HFFc6 (cell line): ENCODE measurements at regions not wholly inside any gene's neighbourhood (a gene's known extent, or its start where the extent isn't known, plus 50 kb on each side); places are given as distances from the start of the nearest gene placed in this dataset.

ENCODE experiments used
- DNase-seq: peaks from one replicate; pipeline ENCODE4 v3.0.0-alpha.2; 2018
- H3K27ac Mint-ChIP-seq: 2 replicates; pipeline ENCODE4 v1.8.0; 2020; ENCODE audit warnings: mild to moderate bottlenecking, mixed read lengths
- H3K27me3 Mint-ChIP-seq: 2 replicates; pipeline ENCODE4 v1.8.0; 2021; ENCODE audit warnings: mild to moderate bottlenecking, moderate library complexity, mixed read lengths; ENCODE audit not compliant: insufficient read depth
- H3K36me3 Mint-ChIP-seq: 2 replicates; pipeline ENCODE4 v1.8.0; 2021; ENCODE audit warnings: low read depth, mixed read lengths
- H3K4me1 Mint-ChIP-seq: 2 replicates; pipeline ENCODE4 v1.8.0; 2020; ENCODE audit warnings: low read depth, mixed read lengths
- H3K4me3 Mint-ChIP-seq: 2 replicates; pipeline ENCODE4 v1.8.0; 2020; ENCODE audit warnings: mild to moderate bottlenecking, moderate library complexity, mixed read lengths
- H3K9me3 Mint-ChIP-seq: 2 replicates; pipeline ENCODE4 v1.8.0; 2020; ENCODE audit warnings: mild to moderate bottlenecking, mixed read lengths
- TF ChIP-seq, protein P1 (sequence below): fragments of 200-600 bp; sonication (generic); IDR thresholded peaks from 2 replicates; pipeline ENCODE4 v1.5.0; 2021; ENCODE audit warnings: antibody characterized with exemption, mild to moderate bottlenecking

- no peak overlapping the region for H3K4me3 Mint-ChIP-seq
- TF ChIP-seq, protein P1, sequence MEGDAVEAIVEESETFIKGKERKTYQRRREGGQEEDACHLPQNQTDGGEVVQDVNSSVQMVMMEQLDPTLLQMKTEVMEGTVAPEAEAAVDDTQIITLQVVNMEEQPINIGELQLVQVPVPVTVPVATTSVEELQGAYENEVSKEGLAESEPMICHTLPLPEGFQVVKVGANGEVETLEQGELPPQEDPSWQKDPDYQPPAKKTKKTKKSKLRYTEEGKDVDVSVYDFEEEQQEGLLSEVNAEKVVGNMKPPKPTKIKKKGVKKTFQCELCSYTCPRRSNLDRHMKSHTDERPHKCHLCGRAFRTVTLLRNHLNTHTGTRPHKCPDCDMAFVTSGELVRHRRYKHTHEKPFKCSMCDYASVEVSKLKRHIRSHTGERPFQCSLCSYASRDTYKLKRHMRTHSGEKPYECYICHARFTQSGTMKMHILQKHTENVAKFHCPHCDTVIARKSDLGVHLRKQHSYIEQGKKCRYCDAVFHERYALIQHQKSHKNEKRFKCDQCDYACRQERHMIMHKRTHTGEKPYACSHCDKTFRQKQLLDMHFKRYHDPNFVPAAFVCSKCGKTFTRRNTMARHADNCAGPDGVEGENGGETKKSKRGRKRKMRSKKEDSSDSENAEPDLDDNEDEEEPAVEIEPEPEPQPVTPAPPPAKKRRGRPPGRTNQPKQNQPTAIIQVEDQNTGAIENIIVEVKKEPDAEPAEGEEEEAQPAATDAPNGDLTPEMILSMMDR, result no peak
- H3K27ac Mint-ChIP-seq, result no peak overlapping the region
- H3K4me1 Mint-ChIP-seq, result no peaks in the 10 kb centered on the region
- no peaks in the 10 kb centered on the region for H3K9me3 Mint-ChIP-seq
- H3K36me3 Mint-ChIP-seq, result no peaks in the 10 kb centered on the region
- DNase-seq, result no peak
- H3K27me3 Mint-ChIP-seq, result no peaks in the 10 kb centered on the region
Observed at GRCh38 chr11:26040339-26040738, 291.6 kb upstream of the ANO3 start.

DNA sequence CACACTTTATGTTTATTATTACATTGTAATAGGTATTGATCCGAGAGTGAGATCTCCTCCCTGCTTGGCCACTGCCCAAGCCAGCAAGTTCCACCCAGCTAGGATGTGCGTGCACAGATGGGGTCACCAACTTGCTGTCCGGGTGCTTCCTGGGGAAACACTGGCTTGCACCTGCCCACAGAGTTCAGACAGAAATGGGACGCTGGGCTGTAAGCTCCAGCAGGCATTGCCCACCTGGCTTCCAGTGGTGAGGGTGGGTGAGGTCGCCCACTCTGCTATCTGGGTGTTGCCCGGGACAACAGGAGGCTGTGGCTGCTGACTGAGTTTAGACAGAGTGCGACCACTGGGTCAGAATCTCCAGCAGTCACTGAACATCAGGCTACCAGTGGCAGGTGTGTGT is 289.8 kb upstream of the ANO3 start:
- TF ChIP-seq, protein P1, result no peak
- Mint-ChIP-seq H3K4me1 (no peaks in the 10 kb centered on the region), H3K27ac (no peak overlapping the region), H3K27me3 (no peaks in the 10 kb centered on the region), H3K4me3 (no peak overlapping the region), H3K9me3 (no peaks in the 10 kb centered on the region), H3K36me3 (no peaks in the 10 kb centered on the region)
- DNase-seq, result no peak

GRCh38 chr11:26043665-26044064 is 288.3 kb upstream of the ANO3 start:
- H3K27me3 Mint-ChIP-seq, result no peaks in the 10 kb centered on the region
- no peaks in the 10 kb centered on the region for H3K9me3 Mint-ChIP-seq
- H3K36me3 Mint-ChIP-seq, result no peaks in the 10 kb centered on the region

DNA sequence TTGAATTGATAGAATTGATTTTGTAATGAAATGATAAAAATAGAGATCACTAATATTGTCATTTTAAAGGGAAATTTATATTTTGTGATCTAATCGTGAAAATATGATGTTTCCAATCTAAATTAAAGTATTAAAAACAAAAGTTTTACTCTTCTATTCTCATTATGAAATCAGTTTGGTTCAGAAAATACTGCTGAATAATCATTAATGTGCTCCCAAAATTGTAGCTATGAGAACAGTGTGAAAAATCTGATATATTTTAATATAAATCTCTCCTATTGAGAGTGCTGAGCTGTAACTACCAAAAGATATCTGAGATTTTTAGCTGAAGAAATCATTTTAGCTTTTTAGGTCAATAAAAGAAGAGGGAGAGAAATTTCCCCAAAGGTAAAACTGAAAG is 287.5 kb upstream of the ANO3 start:
- DNase-seq, result no peak
- Mint-ChIP-seq H3K27ac (no peak overlapping the region), H3K36me3 (no peaks in the 10 kb centered on the region), H3K9me3 (no peaks in the 10 kb centered on the region), H3K4me3 (no peak overlapping the region), H3K4me1 (no peaks in the 10 kb centered on the region), H3K27me3 (no peaks in the 10 kb centered on the region)
- TF ChIP-seq, protein P1, result no peak

More at GRCh38 chr11:26043665-26044064, 288.3 kb upstream of the ANO3 start:
- no peaks in the 10 kb centered on the region for H3K4me1 Mint-ChIP-seq
- no peak for DNase-seq
- H3K27ac Mint-ChIP-seq, result no peak overlapping the region
- H3K4me3 Mint-ChIP-seq, result no peak overlapping the region
- TF ChIP-seq, protein P1, result no peak

DNA sequence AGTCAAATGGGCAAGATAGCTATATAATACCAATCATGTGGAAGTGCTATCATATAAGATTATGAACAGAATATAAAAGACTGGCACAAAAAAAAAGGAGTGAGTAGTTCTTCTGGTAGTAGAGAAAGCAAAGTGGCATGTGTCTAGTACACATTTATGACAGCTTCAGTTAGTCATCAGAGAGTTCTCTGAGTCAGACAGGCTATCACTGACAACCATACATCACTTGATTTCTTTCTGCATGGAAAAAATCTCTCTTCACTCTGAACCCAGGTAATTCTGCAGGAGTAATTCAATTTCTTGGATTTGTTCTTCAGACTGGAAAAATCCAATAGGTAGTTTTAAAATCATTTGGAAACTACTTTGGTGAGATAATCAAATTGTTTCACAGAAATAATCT is 286.8 kb upstream of the ANO3 start:
- Mint-ChIP-seq H3K27me3 (no peaks in the 10 kb centered on the region), H3K9me3 (no peaks in the 10 kb centered on the region), H3K27ac (no peak overlapping the region), H3K4me3 (no peak overlapping the region), H3K36me3 (no peaks in the 10 kb centered on the region), H3K4me1 (no peaks in the 10 kb centered on the region)
- DNase-seq, result no peak
- TF ChIP-seq, protein P1, result no peak

DNA sequence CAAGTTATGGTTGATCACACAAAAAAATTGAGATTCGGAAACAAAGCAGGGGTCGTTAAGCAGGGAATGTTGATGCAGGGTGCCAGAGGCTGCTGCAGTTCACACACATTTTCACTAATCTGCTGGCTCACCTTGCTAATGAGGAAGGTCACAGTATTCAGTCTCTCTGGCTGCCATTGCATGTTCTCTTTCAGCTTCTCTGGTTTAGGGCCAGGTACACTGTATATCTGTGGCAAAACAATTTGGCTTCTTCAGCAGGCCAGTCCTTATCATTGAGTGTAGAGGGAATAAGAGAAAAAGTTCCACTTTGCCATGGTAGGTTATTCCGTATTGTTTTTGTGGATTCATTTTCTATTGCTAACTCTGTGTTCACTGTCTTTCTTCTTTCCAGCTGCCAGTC is 283.7 kb upstream of the ANO3 start:
- H3K4me1 Mint-ChIP-seq, result no peaks in the 10 kb centered on the region
- no peaks in the 10 kb centered on the region for H3K9me3 Mint-ChIP-seq
- TF ChIP-seq, protein P1, result no peak
- H3K27me3 Mint-ChIP-seq, result no peaks in the 10 kb centered on the region; the same call in 1 of the 2 replicates
- no peak overlapping the region for H3K27ac Mint-ChIP-seq
- H3K4me3 Mint-ChIP-seq, result no peak overlapping the region
- no peak for DNase-seq
- H3K36me3 Mint-ChIP-seq, result no peaks in the 10 kb centered on the region
